ENCODE measurements at regions not wholly inside any gene's neighbourhood (a gene's known extent, or its start where the extent isn't known, plus 50 kb on each side); places are given as distances from the start of the nearest gene placed in this dataset.
A peak's percentile ranks its signal among the peaks of the same experiment; 100 is the strongest.

- DNase-seq, result no peak
- H3K4me1 ChIP-seq (ENCODE audit: control insufficient read depth in 2 of 3, insufficient read depth in 2 of 3, low read depth in 1 of 3, low read length in 3 of 3), result no peaks in the 10 kb centered on the region
- no peaks in the 10 kb centered on the region for H3K9me3 ChIP-seq (ENCODE audit: control insufficient read depth in 2 of 3, insufficient read depth in 1 of 3, low read length in 3 of 3)
- FAIRE-seq, result no peak
- no peaks in the 10 kb centered on the region for H3K36me3 ChIP-seq (ENCODE audit: control insufficient read depth in 2 of 3, insufficient read depth in 3 of 3, low read length in 3 of 3)
- no peak overlapping the region for H3K27ac ChIP-seq (ENCODE audit: low read depth in 2 of 2, low read length in 2 of 2)
- no peak for TF ChIP-seq CTCF (IDR thresholded peaks at IDR 0.05; ENCODE audit: borderline replicate concordance, extremely low read depth, insufficient read depth)
- no peaks in the 10 kb centered on the region for H3K27me3 ChIP-seq (ENCODE audit: control insufficient read depth, insufficient read depth, low read length)
- intact Hi-C loops (cut with DNase I), result no loop called here
- H3K9ac ChIP-seq (ENCODE audit: low read length in 3 of 3), result no peak overlapping the region
- no peak overlapping the region for H3K4me3 ChIP-seq (ENCODE audit: low read length in 3 of 3)
Measured at GRCh38 chr4:75213480-75213879, 280.6 kb downstream of the PARM1 start.

- H3K9ac ChIP-seq (ENCODE audit: low read length in 3 of 3), result no peak overlapping the region
- H3K27ac ChIP-seq (ENCODE audit: low read depth in 2 of 2, low read length in 2 of 2), result no peak overlapping the region
- no peak for TF ChIP-seq CTCF (IDR thresholded peaks at IDR 0.05; ENCODE audit: borderline replicate concordance, extremely low read depth, insufficient read depth)
- intact Hi-C loops (cut with DNase I), result no loop called here
- DNase-seq (peak in 1 of 5 donors; percentile 26), FAIRE-seq (no peak)
- no peaks in the 10 kb centered on the region for H3K4me1 ChIP-seq (ENCODE audit: control insufficient read depth in 2 of 3, insufficient read depth in 2 of 3, low read depth in 1 of 3, low read length in 3 of 3)
- no peaks in the 10 kb centered on the region for H3K27me3 ChIP-seq (ENCODE audit: control insufficient read depth, insufficient read depth, low read length)
- H3K36me3 ChIP-seq (ENCODE audit: control insufficient read depth in 2 of 3, insufficient read depth in 3 of 3, low read length in 3 of 3), result no peaks in the 10 kb centered on the region
- no peaks in the 10 kb centered on the region for H3K9me3 ChIP-seq (ENCODE audit: control insufficient read depth in 2 of 3, insufficient read depth in 1 of 3, low read length in 3 of 3)
- no peak overlapping the region for H3K4me3 ChIP-seq (ENCODE audit: low read length in 3 of 3)
Measured at GRCh38 chr4:75211422-75211821, 278.5 kb downstream of the PARM1 start.

GRCh38 chr4:75207902-75208301 lies 275.0 kb downstream of the PARM1 start:
- H3K9ac ChIP-seq (ENCODE audit: low read length in 3 of 3), result no peak overlapping the region
- no peak overlapping the region for H3K27ac ChIP-seq (ENCODE audit: low read depth in 2 of 2, low read length in 2 of 2)
- H3K4me1 ChIP-seq (ENCODE audit: control insufficient read depth in 2 of 3, insufficient read depth in 2 of 3, low read depth in 1 of 3, low read length in 3 of 3), result no peaks in the 10 kb centered on the region
- DNase-seq, result no peak
- H3K27me3 ChIP-seq (ENCODE audit: control insufficient read depth, insufficient read depth, low read length), result no peaks in the 10 kb centered on the region
- FAIRE-seq, result no peak
- H3K36me3 ChIP-seq (ENCODE audit: control insufficient read depth in 2 of 3, insufficient read depth in 3 of 3, low read length in 3 of 3), result no peaks in the 10 kb centered on the region
- H3K9me3 ChIP-seq (ENCODE audit: control insufficient read depth in 2 of 3, insufficient read depth in 1 of 3, low read length in 3 of 3), result no peaks in the 10 kb centered on the region
- intact Hi-C loops (cut with DNase I), result no loop called here
- TF ChIP-seq CTCF (IDR thresholded peaks at IDR 0.05; ENCODE audit: borderline replicate concordance, extremely low read depth, insufficient read depth), result no peak
- H3K4me3 ChIP-seq (ENCODE audit: low read length in 3 of 3), result no peak overlapping the region

GRCh38 chr4:75195111-75195510 lies 262.2 kb downstream of the PARM1 start:
- peaks cover 0 to 4% (median 0%) of the 10 kb centered on the region in 3 donors for H3K9me3 ChIP-seq (ENCODE audit: control insufficient read depth in 2 of 3, insufficient read depth in 1 of 3, low read length in 3 of 3)
- no peak for TF ChIP-seq CTCF (IDR thresholded peaks at IDR 0.05; ENCODE audit: borderline replicate concordance, extremely low read depth, insufficient read depth)
- H3K36me3 ChIP-seq (ENCODE audit: control insufficient read depth in 2 of 3, insufficient read depth in 3 of 3, low read length in 3 of 3), result no peaks in the 10 kb centered on the region
- no peak for FAIRE-seq
- no peak overlapping the region for H3K4me3 ChIP-seq (ENCODE audit: low read length in 3 of 3)
- H3K9ac ChIP-seq (ENCODE audit: low read length in 3 of 3), result no peak overlapping the region
- no peak for DNase-seq
- H3K27ac ChIP-seq (ENCODE audit: low read depth in 2 of 2, low read length in 2 of 2), result no peak overlapping the region
- intact Hi-C loops (cut with DNase I), result no loop called here
- H3K4me1 ChIP-seq (ENCODE audit: control insufficient read depth in 2 of 3, insufficient read depth in 2 of 3, low read depth in 1 of 3, low read length in 3 of 3), result no peaks in the 10 kb centered on the region
- no peaks in the 10 kb centered on the region for H3K27me3 ChIP-seq (ENCODE audit: control insufficient read depth, insufficient read depth, low read length)
